Upper lobe of left lung (tissue), 6 donors: ENCODE measurements at regions not wholly inside any gene's neighbourhood (a gene's known extent, or its start where the extent isn't known, plus 50 kb on each side); places are given as distances from the start of the nearest gene placed in this dataset.
A peak's percentile ranks its signal among the peaks of the same experiment; 100 is the strongest.

Experiments
- ATAC-seq, 2 donors: fragments of 200-7000 bp; cut with Tn5 transposase; one replicate each; pipeline ENCODE4 v1.9.1; 2022; ENCODE audit warnings: mild to moderate bottlenecking in 2 of 2, moderate library complexity in 2 of 2; ENCODE audit not compliant: low FRiP score in 2 of 2
- DNase-seq, 2 donors: peaks; one replicate each; pipeline ENCODE4 v3.0.0-alpha.2; 2019 to 2020
- H3K27ac ChIP-seq, 4 donors: fragments of 200-600 bp; sonication (generic); one replicate each; pipeline ENCODE4 v1.5.1; 2016 to 2019
- H3K27me3 ChIP-seq, 4 donors: fragments of 200-600 bp; sonication (generic); one replicate each; pipeline ENCODE4 v1.5.1; 2017 to 2019
- H3K36me3 ChIP-seq, 4 donors: fragments of 200-600 bp; sonication (generic); one replicate each; pipeline ENCODE4 v1.5.1; 2016 to 2019
- H3K4me1 ChIP-seq, 4 donors: fragments of 200-600 bp; sonication (generic); one replicate each; pipeline ENCODE4 v1.5.1; 2018 to 2019
- H3K4me3 ChIP-seq, 4 donors: fragments of 200-600 bp; sonication (generic); one replicate each; pipeline ENCODE4 v1.5.1; 2017 to 2019; ENCODE audit warnings: mild to moderate bottlenecking in 2 of 4, moderate library complexity in 1 of 4
- H3K9me3 ChIP-seq, 4 donors: fragments of 200-600 bp; sonication (generic); one replicate each; pipeline ENCODE4 v1.5.1; 2018 to 2019
- EP300 ChIP-seq, 4 donors: sonication (generic); formaldehyde crosslinking; IDR thresholded peaks; one replicate each; pipeline ENCODE4 v1.5.1; 2017; ENCODE audit warnings: antibody characterized with exemption in 4 of 4, control low read depth in 2 of 4
- POLR2A ChIP-seq, 4 donors: fragments of 450-650 bp; IDR thresholded peaks; one replicate each; pipeline ENCODE4 v1.5.1; 2016 to 2017; ENCODE audit warnings: antibody characterized with exemption in 4 of 4, mild to moderate bottlenecking in 2 of 4
- POLR2AphosphoS5 ChIP-seq, 2 donors: sonication (generic); formaldehyde crosslinking; IDR thresholded peaks; one replicate each; pipeline ENCODE4 v1.5.1; 2017; ENCODE audit warnings: antibody characterized with exemption in 2 of 2
- WGBS, 2 donors: methylation state at CpG; one replicate each; pipeline ENCODE4 v1.1.5; 2017 to 2018; 5-methylcytosine and 5-hydroxymethylcytosine counted together
- TF ChIP-seq, protein P1 (sequence below), 6 experiments: fragments of 450-650 bp in 4 of 6; fragments of 200-600 bp in 2 of 6; sonication (generic) in 2 of 6; IDR thresholded peaks; one replicate each; pipeline ENCODE4 v1.5.1; 2016 to 2019; ENCODE audit warnings: antibody characterized with exemption in 6 of 6
- donor health status: DM: no; HTN: no; CAD: no; lungs with moderate emphysema.
- donor health status: DM: no; HTN: yes; CAD: no; lungs with severe emphysema.

DNA sequence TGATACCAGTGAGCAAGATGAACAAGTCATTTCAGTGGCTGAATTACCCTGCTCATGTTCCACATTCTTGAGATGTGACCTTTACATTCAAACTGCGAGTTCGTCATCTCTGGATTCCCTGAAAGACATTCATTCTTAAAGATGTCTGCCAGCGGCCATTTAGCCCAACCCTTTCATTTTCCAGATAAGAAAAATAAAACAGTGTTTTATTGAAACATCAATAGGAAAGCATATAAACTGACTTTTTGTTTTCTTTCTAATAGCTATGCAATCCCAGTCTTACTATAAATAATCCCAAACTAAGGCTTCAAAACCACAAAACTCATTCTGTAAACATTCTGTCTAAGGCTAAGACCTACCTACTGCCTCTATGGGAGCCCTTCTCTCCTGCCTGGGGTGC lies 134.0 kb downstream of the SAMD5 start:
- Histone ChIP-seq H3K4me1 (no peaks in the 10 kb centered on the region), H3K36me3 (no peaks in the 10 kb centered on the region), H3K4me3 (no peak overlapping the region), H3K9me3 (no peaks in the 10 kb centered on the region), H3K27ac (no peak overlapping the region), H3K27me3 (no peaks in the 10 kb centered on the region)
- DNase-seq (no peak), ATAC-seq (no peak)
- TF ChIP-seq EP300 (IDR thresholded peaks at IDR 0.05) (no peak), POLR2A (IDR thresholded peaks at IDR 0.05) (no peak), POLR2AphosphoS5 (IDR thresholded peaks at IDR 0.05) (no peak)
- TF ChIP-seq, protein P1, sequence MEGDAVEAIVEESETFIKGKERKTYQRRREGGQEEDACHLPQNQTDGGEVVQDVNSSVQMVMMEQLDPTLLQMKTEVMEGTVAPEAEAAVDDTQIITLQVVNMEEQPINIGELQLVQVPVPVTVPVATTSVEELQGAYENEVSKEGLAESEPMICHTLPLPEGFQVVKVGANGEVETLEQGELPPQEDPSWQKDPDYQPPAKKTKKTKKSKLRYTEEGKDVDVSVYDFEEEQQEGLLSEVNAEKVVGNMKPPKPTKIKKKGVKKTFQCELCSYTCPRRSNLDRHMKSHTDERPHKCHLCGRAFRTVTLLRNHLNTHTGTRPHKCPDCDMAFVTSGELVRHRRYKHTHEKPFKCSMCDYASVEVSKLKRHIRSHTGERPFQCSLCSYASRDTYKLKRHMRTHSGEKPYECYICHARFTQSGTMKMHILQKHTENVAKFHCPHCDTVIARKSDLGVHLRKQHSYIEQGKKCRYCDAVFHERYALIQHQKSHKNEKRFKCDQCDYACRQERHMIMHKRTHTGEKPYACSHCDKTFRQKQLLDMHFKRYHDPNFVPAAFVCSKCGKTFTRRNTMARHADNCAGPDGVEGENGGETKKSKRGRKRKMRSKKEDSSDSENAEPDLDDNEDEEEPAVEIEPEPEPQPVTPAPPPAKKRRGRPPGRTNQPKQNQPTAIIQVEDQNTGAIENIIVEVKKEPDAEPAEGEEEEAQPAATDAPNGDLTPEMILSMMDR (IDR thresholded peaks at IDR 0.05), result no peak
- 77 to 95% methylated on average over 3 of the region's 3 CpGs for WGBS, 2 donors

DNA sequence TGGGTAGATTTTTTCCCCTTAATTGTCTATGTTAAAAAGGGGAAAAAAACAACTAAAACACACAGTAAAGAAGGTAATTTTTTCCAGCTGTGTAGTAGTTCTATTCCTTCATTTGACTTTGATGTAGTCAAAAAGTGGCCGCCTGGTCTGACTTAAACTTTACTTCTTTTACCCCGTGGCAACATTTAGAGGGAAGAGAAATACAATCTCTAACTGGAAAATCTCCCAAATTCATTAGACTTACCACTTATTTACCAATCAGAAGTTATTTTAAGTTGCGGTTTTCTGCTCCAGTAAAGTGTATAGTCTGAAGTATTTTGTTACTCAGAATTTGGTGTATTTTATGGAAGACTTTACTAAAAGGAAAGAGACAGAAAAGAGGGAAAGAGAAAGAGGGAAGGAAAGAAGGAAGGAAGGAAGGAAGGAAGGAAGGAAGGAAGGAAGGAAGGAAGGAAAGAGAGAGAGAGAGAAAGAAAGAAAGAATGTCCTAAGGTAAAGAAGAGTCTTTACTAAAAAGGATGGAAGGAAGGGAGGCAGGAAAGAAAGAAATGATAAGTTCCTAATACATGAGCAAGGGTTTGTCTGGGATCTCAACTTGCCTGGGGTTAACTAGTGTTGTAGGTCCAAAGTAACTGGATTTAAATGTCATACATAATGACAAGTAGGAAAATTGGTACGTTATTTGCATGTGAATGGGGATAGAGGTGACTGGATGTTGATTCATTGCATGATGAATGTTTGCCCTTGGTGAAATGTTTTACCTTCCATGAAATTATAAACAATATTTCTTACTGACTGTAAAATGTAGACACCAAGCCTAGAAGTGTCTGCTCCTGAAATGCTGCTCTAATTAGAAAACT lies 135.1 kb downstream of the SAMD5 start:
- no peaks in the 10 kb centered on the region for H3K27me3 ChIP-seq
- no peak overlapping the region for H3K4me3 ChIP-seq
- DNase-seq, result no peak
- 84 to 86% methylated on average over 4 of the region's 4 CpGs for WGBS, 2 donors
- ATAC-seq, result no peak
- no peaks in the 10 kb centered on the region for H3K36me3 ChIP-seq
- no peaks in the 10 kb centered on the region for H3K4me1 ChIP-seq
- TF ChIP-seq EP300 (IDR thresholded peaks at IDR 0.05), result no peak
- no peak for TF ChIP-seq POLR2A (IDR thresholded peaks at IDR 0.05)
- no peak for TF ChIP-seq POLR2AphosphoS5 (IDR thresholded peaks at IDR 0.05)
- TF ChIP-seq, protein P1 (IDR thresholded peaks at IDR 0.05), result no peak
- no peak overlapping the region for H3K27ac ChIP-seq
- H3K9me3 ChIP-seq, result no peaks in the 10 kb centered on the region

DNA sequence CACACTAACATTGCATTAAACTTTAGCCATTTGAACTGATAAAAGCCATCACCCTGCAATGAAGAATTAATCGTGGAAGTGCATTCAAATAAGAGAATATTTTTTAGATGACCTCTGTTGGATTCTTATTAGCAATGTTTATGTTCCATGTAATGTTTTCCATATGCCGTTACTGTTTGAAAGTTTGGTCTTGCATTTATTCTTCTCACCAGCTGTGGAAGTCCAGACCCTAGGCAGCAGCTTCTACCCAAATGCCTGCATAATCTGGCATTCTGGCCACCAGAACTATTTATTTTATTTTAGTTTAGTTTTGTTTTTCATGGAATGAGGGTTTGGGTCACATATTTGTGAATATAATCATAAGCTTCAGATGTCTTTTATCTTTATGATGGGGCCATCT lies 140.4 kb downstream of the SAMD5 start:
- Histone ChIP-seq H3K4me1 (peaks cover 0 to 3% (median 0%) of the 10 kb centered on the region in 4 donors), H3K36me3 (no peaks in the 10 kb centered on the region), H3K9me3 (no peaks in the 10 kb centered on the region), H3K4me3 (no peak overlapping the region), H3K27me3 (no peaks in the 10 kb centered on the region), H3K27ac (no peak overlapping the region)
- no peak for DNase-seq
- WGBS, 2 donors, result 67 to 70% methylated on average over 2 of the region's 2 CpGs
- ATAC-seq, result no peak
- TF ChIP-seq, protein P1 (IDR thresholded peaks at IDR 0.05), result no peak
- TF ChIP-seq EP300 (IDR thresholded peaks at IDR 0.05), result no peak
- no peak for TF ChIP-seq POLR2AphosphoS5 (IDR thresholded peaks at IDR 0.05)
- TF ChIP-seq POLR2A (IDR thresholded peaks at IDR 0.05), result no peak

DNA sequence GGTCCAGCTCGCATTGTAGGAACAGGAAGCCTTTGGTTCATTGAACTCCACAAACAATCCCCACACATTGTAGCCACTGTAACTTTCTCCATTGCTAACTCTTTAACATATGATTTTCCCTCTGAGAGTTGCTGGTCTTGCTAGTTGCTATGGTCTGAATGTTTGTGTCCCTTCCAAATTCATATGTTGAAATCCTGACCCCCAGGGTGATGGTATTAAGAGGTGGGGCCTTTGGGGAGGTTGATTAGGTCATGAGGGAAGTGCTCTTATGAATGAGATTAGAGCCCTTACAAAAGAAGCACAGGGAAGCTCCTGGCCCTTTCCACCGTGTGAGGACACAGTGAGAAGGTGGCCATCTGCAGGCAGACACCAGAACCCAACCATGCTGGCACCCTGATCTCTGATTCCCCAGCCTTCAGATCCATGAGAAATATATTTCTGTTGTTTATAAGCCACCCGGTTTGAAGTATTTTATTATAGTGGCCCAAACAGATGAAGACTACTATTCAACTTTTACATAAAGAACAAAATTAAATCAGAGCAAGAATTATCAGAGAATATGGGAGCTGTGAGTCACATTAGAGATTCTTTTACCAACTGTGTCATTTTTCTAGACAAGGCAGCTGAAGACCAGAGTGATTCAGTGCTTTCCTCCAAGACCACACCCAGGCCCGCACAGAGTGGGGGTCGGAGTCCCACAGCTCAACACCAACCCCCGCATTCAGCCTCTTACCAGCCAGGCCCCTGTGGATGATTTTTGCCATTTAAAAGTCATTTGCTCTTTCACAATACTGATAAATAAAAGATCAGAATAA lies 143.0 kb downstream of the SAMD5 start:
- no peaks in the 10 kb centered on the region for H3K9me3 ChIP-seq
- H3K27ac ChIP-seq, result peak overlapping the region in 2 of 4 donors; percentile 18 to 48
- no peak overlapping the region for H3K4me3 ChIP-seq
- DNase-seq (no peak), ATAC-seq (peak in 1 of 2 donors; percentile 64)
- no peak for TF ChIP-seq EP300 (IDR thresholded peaks at IDR 0.05)
- no peak for TF ChIP-seq POLR2AphosphoS5 (IDR thresholded peaks at IDR 0.05)
- TF ChIP-seq POLR2A (IDR thresholded peaks at IDR 0.05), result no peak
- TF ChIP-seq, protein P1 (IDR thresholded peaks at IDR 0.05), result no peak
- H3K27me3 ChIP-seq, result no peaks in the 10 kb centered on the region
- 61 to 66% methylated on average over 5 to 6 of the region's 6 CpGs for WGBS, 2 donors
- no peaks in the 10 kb centered on the region for H3K36me3 ChIP-seq
- peaks cover 0 to 3% (median 0%) of the 10 kb centered on the region in 4 donors for H3K4me1 ChIP-seq
